GM23338 (cell line): ENCODE measurements at regions not wholly inside any gene's neighbourhood (a gene's known extent, or its start where the extent isn't known, plus 50 kb on each side); places are given as distances from the start of the nearest gene placed in this dataset.

Source experiments
- ATAC-seq: fragments of 200-7000 bp; cut with Tn5 transposase; 3 replicates; pipeline ENCODE4 v1.9.1; 2020
- DNase-seq: peaks from one replicate; pipeline ENCODE4 v3.0.0-alpha.2; 2015; ENCODE audit warnings: low spot score
- H2AFZ ChIP-seq: fragments of 200-600 bp; sonication (generic); 2 replicates; pipeline ENCODE4 v1.8.0; 2016; ENCODE audit warnings: antibody characterized with exemption, mild to moderate bottlenecking, moderate library complexity
- H3F3A ChIP-seq: fragments of 200-600 bp; sonication (generic); replicated peaks from 2 replicates; pipeline ENCODE4 v1.8.0; 2017; ENCODE audit warnings: antibody characterized with exemption, mixed run types, low read depth
- H3K27ac ChIP-seq: fragments of 200-600 bp; sonication (generic); 2 replicates; pipeline ENCODE4 v1.6.1; 2016; ENCODE audit warnings: low read depth
- H3K27me3 ChIP-seq: fragments of 200-600 bp; sonication (generic); 2 replicates; pipeline ENCODE4 v1.8.0; 2016; ENCODE audit warnings: mild to moderate bottlenecking, mixed run types, moderate library complexity; ENCODE audit not compliant: insufficient read depth
- H3K36me3 ChIP-seq: fragments of 200-600 bp; sonication (generic); 2 replicates; pipeline ENCODE4 v1.8.0; 2016; ENCODE audit warnings: mild to moderate bottlenecking; ENCODE audit not compliant: insufficient read depth
- H3K4me1 ChIP-seq: fragments of 200-600 bp; sonication (generic); 2 replicates; pipeline ENCODE4 v1.8.0; 2016; ENCODE audit warnings: mild to moderate bottlenecking, moderate library complexity; ENCODE audit not compliant: insufficient read depth
- H3K4me2 ChIP-seq: fragments of 200-600 bp; sonication (generic); 2 replicates; pipeline ENCODE4 v1.7.1; 2017; ENCODE audit warnings: mixed run types
- H3K4me3 ChIP-seq: fragments of 200-600 bp; sonication (generic); 2 replicates; pipeline ENCODE4 v1.6.1; 2016; ENCODE audit warnings: mixed run types
- H3K79me2 ChIP-seq: fragments of 200-600 bp; sonication (generic); replicated peaks from 2 replicates; pipeline ENCODE4 v1.8.0; 2017; ENCODE audit warnings: mild to moderate bottlenecking; ENCODE audit not compliant: insufficient read depth
- H3K9me2 ChIP-seq: fragments of 200-600 bp; sonication (generic); 2 replicates; pipeline ENCODE4 v1.8.0; 2017; ENCODE audit not compliant: insufficient read depth
- H4K20me1 ChIP-seq: fragments of 200-600 bp; sonication (generic); replicated peaks from 2 replicates; pipeline ENCODE4 v1.8.0; 2017; ENCODE audit warnings: mild to moderate bottlenecking; ENCODE audit not compliant: insufficient read depth
- H3K27ac Mint-ChIP-seq: 2 replicates; pipeline ENCODE4 v1.8.0; 2020; ENCODE audit warnings: inconsistent platforms, mild to moderate bottlenecking, moderate library complexity, mixed read lengths
- H3K27me3 Mint-ChIP-seq: 3 replicates; pipeline ENCODE4 v1.8.0; 2022; ENCODE audit warnings: low read depth, mild to moderate bottlenecking, moderate library complexity, mixed read lengths, inconsistent platforms; ENCODE audit not compliant: insufficient read depth, poor library complexity
- H3K36me3 Mint-ChIP-seq: 3 replicates; pipeline ENCODE4 v1.8.0; 2021; ENCODE audit warnings: low read depth, mild to moderate bottlenecking, inconsistent platforms, moderate library complexity, mixed read lengths
- H3K4me1 Mint-ChIP-seq: 3 replicates; pipeline ENCODE4 v1.8.0; 2020; ENCODE audit warnings: mild to moderate bottlenecking, inconsistent platforms, mixed read lengths
- H3K4me3 Mint-ChIP-seq: 3 replicates; pipeline ENCODE4 v1.8.0; 2021; ENCODE audit warnings: moderate library complexity, mild to moderate bottlenecking, inconsistent platforms, mixed read lengths
- H3K9me3 Mint-ChIP-seq: 3 replicates; pipeline ENCODE4 v1.8.0; 2020; ENCODE audit warnings: moderate library complexity, mild to moderate bottlenecking, inconsistent platforms, mixed read lengths
- EZH2 ChIP-seq: fragments of 200-600 bp; sonication (generic); IDR thresholded peaks from one replicate; pipeline ENCODE4 v1.8.0; 2017; ENCODE audit warnings: antibody characterized with exemption, mild to moderate bottlenecking, low read depth; ENCODE audit not compliant: unreplicated experiment
- EZH2phosphoT487 ChIP-seq: fragments of 200-600 bp; sonication (generic); IDR thresholded peaks from one replicate; pipeline ENCODE4 v1.8.1; 2018; ENCODE audit warnings: antibody characterized with exemption; ENCODE audit not compliant: unreplicated experiment
- JUNB ChIP-seq: IDR thresholded peaks from one replicate; pipeline ENCODE4 v1.6.1; 2016; ENCODE audit warnings: antibody characterized with exemption; ENCODE audit not compliant: unreplicated experiment
- NANOG ChIP-seq: IDR thresholded peaks from 2 replicates; pipeline ENCODE4 v1.6.1; 2016; ENCODE audit warnings: antibody characterized with exemption, borderline replicate concordance
- STAT1 ChIP-seq: IDR thresholded peaks from one replicate; pipeline ENCODE4 v1.6.1; 2016; ENCODE audit warnings: antibody characterized with exemption; ENCODE audit not compliant: unreplicated experiment
- ZNF114 ChIP-seq: fragments of 250-450 bp; sonication (Bioruptor Pico); IDR thresholded peaks from 2 replicates; pipeline ENCODE4 v1.5.0; 2020; ENCODE audit warnings: mild to moderate bottlenecking, moderate library complexity
- ZNF462 ChIP-seq: fragments of 250-450 bp; sonication (Bioruptor Pico); IDR thresholded peaks from 2 replicates; pipeline ENCODE4 v1.5.0; 2020; ENCODE audit warnings: mild to moderate bottlenecking, moderate library complexity
- TF ChIP-seq, protein P1 (sequence below), 2 experiments: fragments of 200-600 bp in 1 of 2; sonication (generic) in 1 of 2; conservative IDR thresholded peaks; 2 replicates each; pipeline versions ENCODE4 v1.5.1 to v1.6.1; 2016 to 2017; ENCODE audit warnings: antibody characterized with exemption in 2 of 2, low read depth in 2 of 2, mild to moderate bottlenecking in 2 of 2, moderate library complexity in 1 of 2
- TF ChIP-seq, protein P2 (sequence below): IDR thresholded peaks from one replicate; pipeline ENCODE4 v1.6.1; 2018; ENCODE audit warnings: antibody characterized with exemption; ENCODE audit not compliant: unreplicated experiment

DNA sequence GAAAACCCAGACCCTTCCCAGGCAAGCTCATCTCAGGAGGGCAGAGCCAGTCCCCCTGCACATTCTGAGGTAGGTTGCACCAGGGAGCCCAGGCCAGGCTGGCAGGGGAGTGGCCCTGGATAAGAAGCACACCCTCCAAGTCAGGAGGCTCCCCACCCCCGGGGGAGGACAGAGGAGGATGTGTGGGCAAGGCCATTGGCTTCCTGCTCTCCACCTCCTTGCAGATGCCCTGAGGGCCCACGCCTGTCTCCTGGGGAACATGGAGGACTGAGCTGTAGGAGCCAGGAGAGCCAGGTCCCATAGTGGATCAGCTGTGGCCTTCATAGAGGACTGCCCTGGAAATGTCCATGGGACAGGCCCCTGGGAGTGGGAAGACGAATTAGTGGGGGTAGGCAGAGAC is 126.7 kb downstream of the IRF8 start:
- no peak overlapping the region for H3K4me3 ChIP-seq
- H3K36me3 Mint-ChIP-seq: 0 out of 3 replicates have a peak, but pooled peaks cover 4% of the 10 kb centered on the region
- peaks cover 19% of the 10 kb centered on the region; the same call in 2 of the 3 replicates for H3K9me3 Mint-ChIP-seq
- H4K20me1 ChIP-seq: no peaks in the 10 kb centered on the region
- no peaks in the 10 kb centered on the region for H3K36me3 ChIP-seq
- H3K4me2 ChIP-seq: no peak overlapping the region
- H3K4me1 Mint-ChIP-seq: no peaks in the 10 kb centered on the region
- ATAC-seq (no peak), DNase-seq (no peak)
- H3K27ac ChIP-seq: no peak overlapping the region
- no peak for TF ChIP-seq ZNF462 (CRISPR knock-in tag)
- TF ChIP-seq STAT1: no peak
- no peak for TF ChIP-seq JUNB
- TF ChIP-seq, protein P1, sequence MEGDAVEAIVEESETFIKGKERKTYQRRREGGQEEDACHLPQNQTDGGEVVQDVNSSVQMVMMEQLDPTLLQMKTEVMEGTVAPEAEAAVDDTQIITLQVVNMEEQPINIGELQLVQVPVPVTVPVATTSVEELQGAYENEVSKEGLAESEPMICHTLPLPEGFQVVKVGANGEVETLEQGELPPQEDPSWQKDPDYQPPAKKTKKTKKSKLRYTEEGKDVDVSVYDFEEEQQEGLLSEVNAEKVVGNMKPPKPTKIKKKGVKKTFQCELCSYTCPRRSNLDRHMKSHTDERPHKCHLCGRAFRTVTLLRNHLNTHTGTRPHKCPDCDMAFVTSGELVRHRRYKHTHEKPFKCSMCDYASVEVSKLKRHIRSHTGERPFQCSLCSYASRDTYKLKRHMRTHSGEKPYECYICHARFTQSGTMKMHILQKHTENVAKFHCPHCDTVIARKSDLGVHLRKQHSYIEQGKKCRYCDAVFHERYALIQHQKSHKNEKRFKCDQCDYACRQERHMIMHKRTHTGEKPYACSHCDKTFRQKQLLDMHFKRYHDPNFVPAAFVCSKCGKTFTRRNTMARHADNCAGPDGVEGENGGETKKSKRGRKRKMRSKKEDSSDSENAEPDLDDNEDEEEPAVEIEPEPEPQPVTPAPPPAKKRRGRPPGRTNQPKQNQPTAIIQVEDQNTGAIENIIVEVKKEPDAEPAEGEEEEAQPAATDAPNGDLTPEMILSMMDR (conservative IDR thresholded peaks at IDR 0.05; ENCODE audit: low read depth in 2 of 2): no peak
- TF ChIP-seq NANOG: no peak
- no peak for TF ChIP-seq ZNF114 (CRISPR knock-in tag)
- no peak for TF ChIP-seq EZH2phosphoT487
- TF ChIP-seq, protein P2, sequence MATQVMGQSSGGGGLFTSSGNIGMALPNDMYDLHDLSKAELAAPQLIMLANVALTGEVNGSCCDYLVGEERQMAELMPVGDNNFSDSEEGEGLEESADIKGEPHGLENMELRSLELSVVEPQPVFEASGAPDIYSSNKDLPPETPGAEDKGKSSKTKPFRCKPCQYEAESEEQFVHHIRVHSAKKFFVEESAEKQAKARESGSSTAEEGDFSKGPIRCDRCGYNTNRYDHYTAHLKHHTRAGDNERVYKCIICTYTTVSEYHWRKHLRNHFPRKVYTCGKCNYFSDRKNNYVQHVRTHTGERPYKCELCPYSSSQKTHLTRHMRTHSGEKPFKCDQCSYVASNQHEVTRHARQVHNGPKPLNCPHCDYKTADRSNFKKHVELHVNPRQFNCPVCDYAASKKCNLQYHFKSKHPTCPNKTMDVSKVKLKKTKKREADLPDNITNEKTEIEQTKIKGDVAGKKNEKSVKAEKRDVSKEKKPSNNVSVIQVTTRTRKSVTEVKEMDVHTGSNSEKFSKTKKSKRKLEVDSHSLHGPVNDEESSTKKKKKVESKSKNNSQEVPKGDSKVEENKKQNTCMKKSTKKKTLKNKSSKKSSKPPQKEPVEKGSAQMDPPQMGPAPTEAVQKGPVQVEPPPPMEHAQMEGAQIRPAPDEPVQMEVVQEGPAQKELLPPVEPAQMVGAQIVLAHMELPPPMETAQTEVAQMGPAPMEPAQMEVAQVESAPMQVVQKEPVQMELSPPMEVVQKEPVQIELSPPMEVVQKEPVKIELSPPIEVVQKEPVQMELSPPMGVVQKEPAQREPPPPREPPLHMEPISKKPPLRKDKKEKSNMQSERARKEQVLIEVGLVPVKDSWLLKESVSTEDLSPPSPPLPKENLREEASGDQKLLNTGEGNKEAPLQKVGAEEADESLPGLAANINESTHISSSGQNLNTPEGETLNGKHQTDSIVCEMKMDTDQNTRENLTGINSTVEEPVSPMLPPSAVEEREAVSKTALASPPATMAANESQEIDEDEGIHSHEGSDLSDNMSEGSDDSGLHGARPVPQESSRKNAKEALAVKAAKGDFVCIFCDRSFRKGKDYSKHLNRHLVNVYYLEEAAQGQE: no peak
- TF ChIP-seq EZH2: no peak
- no peak overlapping the region for H3K4me3 Mint-ChIP-seq
- no peaks in the 10 kb centered on the region for H3K79me2 ChIP-seq
- no peaks in the 10 kb centered on the region for H3K27me3 ChIP-seq
- H2AFZ ChIP-seq: no peak overlapping the region
- H3K27me3 Mint-ChIP-seq: peaks cover 8% of the 10 kb centered on the region
- H3K4me1 ChIP-seq: no peaks in the 10 kb centered on the region
- H3F3A ChIP-seq: no peaks in the 10 kb centered on the region
- H3K9me2 ChIP-seq: no peaks in the 10 kb centered on the region
- H3K27ac Mint-ChIP-seq: no peak overlapping the region
